Stimulated activated CD8-positive, alpha-beta memory T cell treated with anti-CD3 and anti-CD28 coated beads, Interleukin-15, amount 100 ng/mL, for 24 hours (primary cell): ENCODE measurements at regions not wholly inside any gene's neighbourhood (a gene's known extent, or its start where the extent isn't known, plus 50 kb on each side); places are given as distances from the start of the nearest gene placed in this dataset.

Experiments
- DNase-seq: peaks from one replicate; pipeline ENCODE4 v3.0.0-alpha.2; 2020; ENCODE audit warnings: low read depth

GRCh38 chr13:40223585-40223984 lies 442.9 kb downstream of the FOXO1 start:
- DNase-seq = no peak

GRCh38 chr13:40228496-40228895 lies 437.9 kb downstream of the FOXO1 start:
- no peak for DNase-seq

DNA sequence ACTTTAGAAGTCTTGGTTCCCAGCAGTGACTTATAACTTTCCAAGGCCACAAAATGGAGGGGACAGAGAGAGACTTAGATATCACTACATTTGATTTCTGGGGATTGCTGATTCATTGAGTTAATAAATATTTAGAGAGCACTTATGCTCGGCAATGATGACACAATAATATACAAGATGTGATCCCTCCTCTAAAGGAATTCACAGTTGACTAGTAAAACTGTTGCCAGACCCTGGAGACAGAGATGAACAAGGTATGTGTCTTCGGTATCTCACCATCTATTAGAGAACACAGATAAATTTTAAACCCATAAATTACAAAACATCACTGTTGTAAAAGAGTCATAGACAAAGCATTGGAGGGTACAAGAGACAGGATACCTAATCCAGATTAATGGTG lies 437.5 kb downstream of the FOXO1 start:
- no peak for DNase-seq

DNA sequence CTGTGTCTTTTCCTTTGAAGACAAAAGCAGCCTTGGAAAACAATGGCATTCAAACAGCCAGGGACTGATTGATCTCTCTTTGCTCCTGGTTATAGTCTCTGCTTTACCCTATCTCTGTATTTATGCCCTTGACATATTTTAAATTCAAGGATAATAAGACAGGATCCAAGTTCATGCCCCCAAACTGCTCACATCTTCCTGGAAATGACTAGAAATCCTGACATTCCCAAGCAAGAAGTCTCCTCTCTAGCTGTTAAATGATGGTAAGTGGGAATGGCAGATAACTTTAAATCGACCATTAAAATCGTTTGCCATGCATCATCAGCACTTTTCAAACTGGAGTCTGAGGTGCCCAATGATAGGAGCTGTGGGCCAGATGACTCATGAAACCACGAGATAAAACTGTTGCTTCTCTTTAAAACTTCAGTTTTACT lies 435.6 kb downstream of the FOXO1 start:
- no peak for DNase-seq

GRCh38 chr13:40231311-40231710 lies 435.1 kb downstream of the FOXO1 start:
- no peak for DNase-seq

GRCh38 chr13:40231751-40232150 lies 434.7 kb downstream of the FOXO1 start:
- DNase-seq = no peak

DNA sequence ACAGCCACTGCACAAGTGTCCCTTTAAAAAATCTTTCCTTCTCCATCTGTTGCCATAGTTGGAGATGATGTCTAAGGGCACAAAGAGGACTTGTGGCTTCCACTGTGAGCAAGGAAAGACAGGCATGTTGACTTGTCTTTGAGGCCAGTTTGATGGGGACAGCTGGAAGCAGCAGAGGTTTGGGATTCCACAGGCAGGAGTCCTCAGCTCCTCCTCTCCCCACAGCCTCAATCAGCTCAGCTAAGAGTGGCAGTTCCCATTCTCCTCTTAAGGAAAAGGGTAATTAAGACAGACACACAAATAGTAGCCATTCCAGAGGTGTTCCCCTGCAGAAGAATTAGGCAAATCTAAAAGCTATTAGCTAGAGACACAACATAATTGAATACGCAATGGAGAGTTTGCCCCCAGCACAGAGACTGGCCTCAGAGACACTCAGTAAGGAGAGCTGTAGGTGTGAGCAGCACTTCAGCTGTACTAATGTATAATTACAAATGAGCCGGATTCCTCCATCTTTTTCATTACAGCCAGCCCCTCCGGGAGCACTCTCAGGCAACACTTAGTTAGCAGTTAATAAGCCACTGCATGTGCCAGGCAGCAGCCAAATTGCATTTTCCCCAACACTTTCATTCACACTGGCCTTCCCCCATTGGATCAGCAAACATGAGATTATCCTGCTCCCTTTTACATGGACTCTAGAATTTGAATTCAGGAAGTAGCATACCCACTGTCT lies 434.0 kb downstream of the FOXO1 start:
- no peak for DNase-seq

DNA sequence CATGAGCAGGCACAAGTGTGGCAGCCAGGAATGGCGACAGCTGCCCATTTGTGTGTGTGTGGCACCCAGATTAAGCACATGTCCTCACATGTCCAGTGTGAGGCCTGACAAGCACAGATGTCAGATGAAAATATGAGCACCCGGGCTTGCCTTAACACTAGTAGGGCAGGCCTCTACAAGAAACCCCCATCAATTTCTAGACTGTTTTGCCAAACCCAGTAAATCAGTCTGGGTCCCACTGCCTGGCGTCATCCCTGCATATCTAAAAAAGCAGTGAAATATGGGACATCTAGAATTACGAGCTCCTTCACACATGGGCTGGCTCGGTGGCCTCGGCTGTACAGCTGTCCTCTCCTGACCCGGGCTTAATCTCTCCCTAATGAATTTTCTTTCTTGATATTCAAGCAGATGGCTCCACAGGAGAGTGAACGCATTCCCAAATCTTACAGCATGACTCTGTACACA lies 432.7 kb downstream of the FOXO1 start:
- DNase-seq = no peak

- DNase-seq = no peak
Observed at GRCh38 chr13:40235160-40235796, 431.2 kb downstream of the FOXO1 start.

GRCh38 chr13:40236566-40237168 lies 429.8 kb downstream of the FOXO1 start:
- DNase-seq = no peak

GRCh38 chr13:40238761-40239160 lies 427.7 kb downstream of the FOXO1 start:
- DNase-seq = no peak

DNA sequence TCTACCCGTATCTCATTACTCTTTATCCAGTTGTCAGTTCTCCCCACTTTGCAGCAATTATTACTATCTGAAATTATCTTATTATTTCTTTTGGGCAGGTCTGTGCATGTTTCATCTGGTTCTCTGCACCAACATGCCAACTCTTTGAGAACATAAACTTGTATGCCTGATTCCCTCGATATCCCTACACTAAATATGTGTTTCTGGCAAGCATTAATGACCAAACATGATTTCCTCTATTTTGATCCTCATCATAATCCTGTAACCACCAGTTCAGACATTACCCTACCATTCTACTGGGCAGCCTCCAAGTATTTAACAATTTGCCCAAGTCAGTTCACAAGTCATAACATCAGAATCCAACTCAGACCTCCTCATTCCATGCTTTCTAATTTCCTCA lies 426.1 kb downstream of the FOXO1 start:
- DNase-seq = no peak

- DNase-seq = no peak
Observed at GRCh38 chr13:40241125-40241798, 425.2 kb downstream of the FOXO1 start.

GRCh38 chr13:40243047-40243446 lies 423.4 kb downstream of the FOXO1 start:
- no peak for DNase-seq

- no peak for DNase-seq
Observed at GRCh38 chr13:40243982-40244381, 422.5 kb downstream of the FOXO1 start.

- no peak for DNase-seq
Observed at GRCh38 chr13:40245567-40245966, 420.9 kb downstream of the FOXO1 start.

- DNase-seq = no peak
Observed at GRCh38 chr13:40247845-40248244, 418.6 kb downstream of the FOXO1 start.

- DNase-seq = no peak
Observed at GRCh38 chr13:40251343-40252032, 415.0 kb downstream of the FOXO1 start.

DNA sequence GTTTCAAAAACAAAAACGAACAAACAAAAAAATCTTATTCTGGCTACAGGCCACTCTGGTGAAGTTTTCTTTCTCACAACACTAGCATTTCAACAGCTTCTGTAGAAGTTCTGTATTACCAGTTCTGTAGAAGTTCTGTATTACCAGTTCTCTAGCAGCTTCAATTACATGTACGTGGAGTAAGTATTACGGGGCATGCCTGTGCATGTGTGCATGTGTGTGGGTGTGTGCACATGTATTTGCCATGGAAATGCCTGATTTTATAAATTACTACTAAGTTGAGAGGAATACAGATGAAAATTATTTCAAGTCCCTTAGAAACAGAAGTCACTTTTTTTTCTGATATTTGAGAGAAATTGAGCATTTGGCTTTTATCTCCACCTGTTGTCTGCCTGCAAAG lies 414.2 kb downstream of the FOXO1 start:
- no peak for DNase-seq

DNA sequence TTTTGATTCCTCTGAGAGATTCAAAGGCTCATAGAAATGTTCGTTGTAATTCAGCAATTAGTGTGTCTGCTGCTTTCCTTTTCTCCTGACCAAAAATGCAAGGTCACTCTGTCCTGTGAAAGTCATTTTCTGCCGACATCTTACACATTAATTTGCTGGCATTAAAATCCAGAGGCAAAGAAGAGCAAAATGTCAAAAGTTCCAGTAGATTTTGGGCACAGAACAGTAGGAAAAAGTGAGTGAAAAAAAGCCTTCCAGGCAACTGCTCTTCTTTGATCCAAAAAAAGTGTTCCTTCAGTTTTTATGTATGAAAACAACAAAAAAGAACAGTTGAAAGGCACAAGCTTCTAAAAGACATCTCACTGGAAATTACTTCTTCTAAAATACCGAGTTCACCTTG lies 413.8 kb downstream of the FOXO1 start:
- no peak for DNase-seq

DNA sequence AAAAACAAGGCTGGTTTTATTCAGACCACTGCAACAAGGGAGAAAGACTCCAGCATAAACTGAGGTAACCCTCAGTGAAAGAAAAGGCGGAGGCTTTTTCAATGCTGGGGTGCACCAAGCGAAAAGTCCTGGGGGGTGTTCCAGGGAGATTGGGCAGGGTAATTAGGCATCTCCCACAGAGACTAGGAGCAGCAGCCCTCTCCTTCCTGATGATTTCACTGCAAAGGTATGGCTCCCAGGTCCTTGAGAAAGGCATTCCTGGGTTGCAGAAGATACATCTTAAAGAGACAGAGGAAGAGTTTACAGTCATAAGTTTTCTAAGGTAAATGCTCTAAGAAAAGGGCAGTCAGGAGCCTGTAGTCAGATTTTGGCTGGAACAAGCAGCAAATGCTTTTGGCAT lies 412.0 kb downstream of the FOXO1 start:
- DNase-seq = no peak

- DNase-seq = no peak
Observed at GRCh38 chr13:40255551-40255950, 410.9 kb downstream of the FOXO1 start.
